RPMI8226 (cell line): ENCODE measurements at regions not wholly inside any gene's neighbourhood (a gene's known extent, or its start where the extent isn't known, plus 50 kb on each side); places are given as distances from the start of the nearest gene placed in this dataset.
"Not testable (repeated sequence)": the region's sequence is repeated elsewhere in the genome, so short reads cannot be mapped to it uniquely, and the experiment has no call there.

ENCODE experiments used
- DNase-seq: peaks from one replicate; pipeline ENCODE4 v3.0.0-alpha.2; 2015

DNA sequence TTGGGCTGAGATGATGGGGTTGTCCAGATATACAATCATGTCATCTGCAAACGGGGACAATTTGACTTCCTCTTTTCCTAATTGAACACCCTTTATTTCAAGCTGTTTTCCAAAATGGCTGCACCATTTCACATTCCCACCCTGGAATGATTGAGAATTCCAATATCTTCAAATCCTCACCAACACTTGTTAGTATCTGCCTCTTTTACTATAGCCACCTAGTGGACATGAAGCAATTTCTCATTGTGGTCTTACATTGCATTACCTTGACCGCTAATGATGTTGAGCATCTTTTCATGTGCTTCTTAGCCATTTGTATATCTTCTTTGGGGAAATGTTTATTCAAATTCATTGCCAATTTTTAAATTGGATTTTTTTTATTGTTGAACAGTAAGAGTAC, 364.8 kb downstream of the SMARCA1 start:
- no peak for DNase-seq

- DNase-seq = no peak
These were observed 377.4 kb downstream of the SMARCA1 start for GRCh38 chrX:129145840-129146272.

- DNase-seq = no peak
These were observed 377.9 kb downstream of the SMARCA1 start for GRCh38 chrX:129145385-129145784.

- DNase-seq = no peak
These were observed 378.9 kb downstream of the SMARCA1 start for GRCh38 chrX:129144172-129145038.

DNA sequence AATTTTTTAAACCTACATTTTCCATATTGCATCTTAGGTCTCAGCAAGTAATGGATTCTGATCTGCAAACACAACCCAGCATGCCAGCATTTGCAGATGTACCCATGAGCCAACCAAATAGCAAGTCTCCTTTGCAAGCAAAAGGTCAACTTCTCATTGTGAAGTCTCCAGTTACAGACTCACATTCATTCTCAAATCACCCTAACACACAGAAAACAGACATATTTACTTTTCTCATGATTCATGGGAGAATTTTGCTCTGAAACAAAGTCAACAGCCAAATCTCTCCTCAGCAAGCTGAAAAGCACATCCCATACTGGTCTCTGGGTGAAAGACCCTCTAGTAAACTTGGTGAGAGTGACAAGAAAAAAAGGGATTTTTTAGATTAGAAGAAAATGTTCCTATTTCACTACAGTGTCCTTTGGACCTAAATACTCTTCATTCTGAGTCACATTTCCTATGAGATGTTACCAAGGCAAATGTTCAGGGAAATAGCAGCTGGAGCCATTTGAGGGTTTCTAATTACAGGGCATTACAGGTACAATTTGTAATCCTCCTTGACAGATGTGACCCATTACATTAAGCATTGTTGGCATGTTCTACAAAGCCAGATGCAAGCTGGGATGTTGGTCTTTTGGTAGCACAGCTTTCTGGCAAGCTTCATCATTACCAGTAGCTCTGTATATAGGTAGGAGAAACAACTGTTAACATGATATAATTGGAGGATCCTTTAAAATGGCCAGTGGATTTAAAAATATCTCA, 383.3 kb downstream of the SMARCA1 start:
- DNase-seq = no peak

GRCh38 chrX:129125122-129125914, 398.0 kb downstream of the SMARCA1 start:
- no peak for DNase-seq

DNA sequence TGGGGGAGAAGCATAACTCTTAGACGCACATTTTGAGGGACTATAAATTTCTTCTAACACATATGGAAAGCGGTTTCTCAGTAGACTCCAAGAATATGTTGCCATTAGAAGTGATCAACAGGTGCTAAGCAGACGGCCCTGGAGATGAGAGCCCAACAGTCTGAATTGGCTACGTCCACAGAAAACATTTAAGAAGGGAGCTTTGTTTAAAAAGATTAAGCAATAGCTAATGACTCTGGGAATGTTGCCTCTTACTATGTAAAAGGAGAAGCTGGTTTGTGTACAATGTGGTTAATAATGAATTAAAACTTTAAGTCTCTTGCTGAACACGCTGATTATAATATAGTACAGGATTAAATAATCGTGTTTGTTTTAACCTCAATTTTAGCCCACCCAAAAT, 399.5 kb downstream of the SMARCA1 start:
- no peak for DNase-seq

DNA sequence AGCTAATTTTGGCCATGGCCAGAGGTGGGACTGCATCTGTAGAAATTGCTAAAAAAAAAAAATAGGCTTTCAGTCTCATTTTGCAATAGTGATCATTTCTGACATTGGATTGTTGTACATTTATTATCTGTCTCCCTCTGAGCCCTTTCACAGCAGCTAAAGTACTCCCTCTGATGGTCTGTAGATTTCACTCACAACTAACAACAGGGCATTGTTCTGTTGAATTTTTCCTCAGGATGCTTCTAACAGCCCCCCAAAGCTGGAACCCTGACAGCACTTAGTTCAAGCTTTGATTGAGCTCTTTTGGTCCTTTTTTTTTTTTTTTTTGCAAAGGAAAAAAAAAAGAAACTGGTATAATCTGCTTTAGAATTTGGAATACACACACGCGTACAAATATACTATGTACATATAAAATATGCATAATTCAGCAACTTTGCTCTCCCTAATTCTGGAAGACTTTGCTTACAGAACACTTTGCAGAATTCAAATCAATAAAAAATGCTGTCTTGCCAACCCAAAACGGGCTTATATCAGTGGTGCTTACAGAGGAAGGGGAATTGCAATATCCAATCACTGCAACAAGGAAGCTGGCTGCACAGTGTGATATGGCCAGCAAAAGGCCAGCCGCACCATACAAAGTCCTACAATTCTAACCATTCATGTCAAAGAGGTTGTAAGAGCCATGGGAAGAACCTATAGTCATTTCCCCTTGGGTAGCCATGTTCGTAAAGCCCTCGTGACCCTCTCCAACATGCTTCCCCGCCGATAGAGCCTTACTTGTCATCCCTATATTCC, 406.4 kb downstream of the SMARCA1 start:
- no peak for DNase-seq

DNA sequence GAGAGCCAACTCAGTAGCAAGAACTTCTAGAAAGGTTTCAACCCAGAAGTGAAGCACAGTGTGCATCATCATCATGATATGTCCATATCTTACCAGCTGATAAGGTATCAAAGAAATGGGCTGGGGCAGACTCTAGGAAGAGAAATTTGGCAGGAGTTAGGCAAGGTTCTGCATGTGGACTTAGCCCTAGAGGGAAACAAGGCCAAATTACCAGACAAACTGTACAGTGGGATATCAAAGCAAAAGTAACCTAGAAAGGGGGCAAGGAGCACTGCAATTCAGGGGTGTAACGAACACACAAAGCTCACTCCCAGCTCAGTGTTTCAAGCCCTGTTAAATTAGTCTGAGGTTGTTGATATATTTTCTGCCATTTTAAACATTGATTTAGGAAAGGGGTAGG, 407.4 kb downstream of the SMARCA1 start:
- DNase-seq = no peak

DNA sequence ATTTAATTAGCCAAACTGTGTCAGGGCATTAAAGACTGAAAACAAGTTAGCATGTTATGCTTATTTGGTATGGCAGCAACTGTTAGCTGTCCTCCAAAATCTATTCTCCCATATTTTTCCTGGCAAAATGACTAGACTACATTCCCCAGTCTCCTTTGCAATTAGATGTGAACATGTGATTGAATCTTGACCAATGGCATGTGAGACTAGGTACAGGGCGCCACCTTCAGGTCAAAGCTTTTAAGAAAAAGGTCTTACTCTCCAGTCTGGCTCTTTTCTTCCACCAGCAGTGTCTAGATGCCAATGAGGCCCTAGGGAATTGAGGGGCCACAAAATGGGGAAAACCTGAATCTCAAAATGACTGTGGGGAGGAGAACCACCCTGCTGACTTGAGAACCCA, 408.2 kb downstream of the SMARCA1 start:
- DNase-seq = peak; percentile 35

DNA sequence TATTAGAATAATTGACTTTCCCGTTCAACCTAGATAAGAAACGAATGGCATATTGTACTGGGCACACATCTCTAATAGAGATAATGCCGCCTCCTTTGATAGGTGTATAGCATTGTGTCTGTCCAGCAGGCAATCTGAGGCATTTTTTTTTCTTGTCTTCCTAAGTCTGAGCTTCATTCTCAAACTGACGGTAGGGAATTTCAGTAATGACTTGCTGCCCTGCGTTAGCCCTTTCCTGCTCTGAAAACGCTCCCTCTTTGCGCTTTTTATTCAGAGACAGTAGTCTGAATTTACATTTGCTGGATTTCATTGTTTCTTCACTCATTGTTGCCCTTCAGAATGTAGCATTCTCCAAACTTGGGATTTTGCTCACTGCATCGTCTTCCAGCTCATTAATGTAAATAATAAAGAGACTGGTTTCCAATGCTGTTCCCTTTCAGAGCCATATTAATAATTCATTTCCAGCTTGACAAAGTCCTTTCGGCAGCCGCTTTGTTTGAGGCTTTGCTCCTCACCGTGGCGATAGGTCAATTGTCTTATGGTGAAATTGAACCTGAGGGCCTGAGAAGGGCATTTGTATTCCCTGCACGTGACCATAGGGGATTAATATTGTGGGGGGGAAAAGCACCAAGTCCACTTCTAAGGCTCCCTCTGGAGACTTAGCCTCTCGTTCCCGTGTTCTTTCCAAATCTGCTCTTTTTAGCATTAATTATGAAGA, 412.1 kb downstream of the SMARCA1 start:
- no peak for DNase-seq

- DNase-seq = no peak
These were observed 414.4 kb downstream of the SMARCA1 start for GRCh38 chrX:129108936-129109335.

GRCh38 chrX:129099207-129099606, 424.1 kb downstream of the SMARCA1 start:
- DNase-seq = no peak

DNA sequence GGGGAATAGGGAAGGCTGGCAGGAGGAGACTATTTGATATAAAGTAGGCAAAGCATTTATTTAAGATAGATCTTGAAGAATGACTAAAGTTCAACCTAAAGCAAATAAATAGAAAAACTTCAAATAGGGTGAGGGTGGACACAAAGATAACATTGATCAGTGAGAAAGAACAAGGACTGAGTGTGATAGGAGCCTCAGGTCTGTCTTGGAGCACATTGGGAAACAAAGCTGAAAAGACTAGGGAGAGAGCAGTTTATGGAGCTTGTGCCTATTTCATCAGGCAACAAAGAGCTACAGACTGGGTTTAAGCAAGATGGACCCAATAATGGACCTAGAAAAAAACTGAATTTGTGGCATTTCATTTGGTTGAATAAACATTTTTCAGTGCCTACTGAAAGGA, 425.6 kb downstream of the SMARCA1 start:
- DNase-seq = no peak

- no peak for DNase-seq
These were observed 429.6 kb downstream of the SMARCA1 start for GRCh38 chrX:129093706-129094105.

GRCh38 chrX:129092757-129093156, 430.5 kb downstream of the SMARCA1 start:
- no peak for DNase-seq

GRCh38 chrX:129092242-129092641, 431.0 kb downstream of the SMARCA1 start:
- no peak for DNase-seq

DNA sequence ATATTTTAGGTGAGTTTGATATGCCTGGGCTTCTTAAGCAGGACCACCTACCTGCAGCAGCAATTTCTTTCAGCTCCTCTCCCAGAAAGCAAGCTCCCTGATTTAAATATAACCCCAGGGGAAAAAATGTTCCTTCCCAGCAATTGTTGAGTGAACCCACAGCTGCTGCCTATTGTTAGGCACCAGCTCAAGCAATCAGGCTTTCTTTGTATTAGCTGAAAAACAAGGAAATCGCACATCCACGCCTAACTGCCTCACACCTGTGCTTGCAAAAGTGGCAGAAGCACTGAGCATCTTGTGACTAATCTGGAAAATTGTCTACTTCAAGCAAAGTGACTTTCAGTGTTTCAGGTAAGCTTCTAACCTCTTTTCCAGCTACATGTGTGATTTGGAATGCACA, 432.2 kb downstream of the SMARCA1 start:
- no peak for DNase-seq

DNA sequence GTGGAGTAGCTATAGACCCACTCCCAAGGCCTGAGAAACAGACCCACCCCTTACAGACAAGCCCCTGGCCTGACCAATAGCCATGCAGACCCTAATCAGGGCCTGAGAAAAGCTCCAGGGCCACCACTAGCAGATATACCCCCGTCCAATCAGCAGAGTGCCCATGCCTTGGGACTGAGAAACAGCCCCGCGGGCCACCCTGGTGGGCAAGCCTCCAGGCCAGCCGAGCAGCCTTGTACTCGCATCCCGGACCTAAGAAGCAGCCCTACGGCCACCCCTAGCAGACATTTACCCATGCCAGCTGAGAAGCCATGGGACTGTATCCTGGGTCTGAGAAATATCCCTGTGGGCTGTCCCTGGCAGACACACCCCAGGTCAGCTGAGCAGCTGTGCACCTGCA, 436.5 kb downstream of the SMARCA1 start:
- no peak for DNase-seq

DNA sequence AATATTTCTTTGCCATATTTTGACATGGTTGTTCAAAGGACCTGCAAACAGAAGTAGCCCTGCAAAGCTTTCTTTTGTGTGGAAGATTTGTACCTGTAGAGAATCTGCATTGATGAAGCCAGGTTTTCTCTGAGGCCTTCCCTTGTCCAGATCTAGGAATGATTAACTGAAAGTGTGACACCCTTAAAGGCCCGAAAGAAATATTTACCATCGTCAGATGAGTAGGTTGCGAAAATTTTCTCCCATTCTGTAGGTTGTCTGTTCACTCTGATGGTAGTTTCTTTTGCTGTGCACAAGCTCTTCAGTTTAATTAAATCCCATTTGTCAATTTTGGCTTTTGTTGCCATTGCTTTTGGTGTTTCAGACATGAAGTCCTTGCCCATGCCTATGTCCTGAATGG, 439.0 kb downstream of the SMARCA1 start:
- not testable (repeated sequence) for DNase-seq

DNA sequence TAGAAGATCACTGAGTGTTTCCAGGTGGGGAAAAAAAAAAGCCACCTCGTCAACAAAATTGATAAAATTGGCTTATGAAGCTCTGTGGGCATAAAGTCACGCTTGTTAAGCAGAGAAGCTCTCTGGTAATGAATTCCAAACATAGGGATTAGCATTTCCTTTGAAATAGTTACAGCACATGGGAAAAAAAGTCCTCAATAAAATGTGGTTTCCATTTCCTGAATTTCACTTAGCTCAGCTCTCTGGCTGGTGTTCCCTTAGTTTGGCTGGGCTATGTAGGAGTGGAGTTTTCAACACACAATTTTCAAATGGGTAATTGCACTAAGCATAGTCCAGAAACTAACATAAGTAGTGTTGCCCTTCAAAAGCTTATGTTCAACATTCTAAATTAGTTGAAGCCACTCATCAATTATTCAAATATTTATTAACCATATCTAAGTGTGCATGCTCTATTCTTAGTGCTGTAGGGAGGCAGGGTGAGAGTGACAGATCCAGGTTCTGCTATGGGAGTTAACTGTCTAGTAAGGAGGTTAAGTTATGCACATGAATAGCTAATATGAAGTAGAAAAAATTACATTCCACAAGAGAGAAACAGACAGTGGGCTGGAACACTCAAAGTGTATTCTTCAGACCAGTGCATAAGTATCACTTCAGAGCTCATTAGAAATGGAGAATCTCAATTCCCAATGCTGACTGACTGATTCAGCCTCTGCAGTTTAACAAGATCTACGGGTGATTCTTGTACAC, 445.7 kb downstream of the SMARCA1 start:
- DNase-seq = no peak
